Astrocyte of the spinal cord (primary cell): ENCODE measurements at regions not wholly inside any gene's neighbourhood (a gene's known extent, or its start where the extent isn't known, plus 50 kb on each side); places are given as distances from the start of the nearest gene placed in this dataset.

Experiments used
- DNase-seq: peaks from one replicate; pipeline ENCODE4 v3.0.0; 2011; ENCODE audit warnings: low read depth, low spot score
- H3K4me3 ChIP-seq: 2 replicates; pipeline ENCODE4 v1.5.1; 2011; ENCODE audit warnings: low read depth, mild to moderate bottlenecking, low read length, moderate library complexity
- in situ Hi-C: cut with HindIII; loops from 2 replicates; pipeline ENCODE4 v1.10.0; 2017; ENCODE audit warnings: low sequenced_read_pairs
- TF ChIP-seq, protein P1 (sequence below): IDR thresholded peaks from 2 replicates; pipeline ENCODE4 v1.5.1; 2012; ENCODE audit warnings: low read depth, mild to moderate bottlenecking, low read length, inconsistent platforms

DNA sequence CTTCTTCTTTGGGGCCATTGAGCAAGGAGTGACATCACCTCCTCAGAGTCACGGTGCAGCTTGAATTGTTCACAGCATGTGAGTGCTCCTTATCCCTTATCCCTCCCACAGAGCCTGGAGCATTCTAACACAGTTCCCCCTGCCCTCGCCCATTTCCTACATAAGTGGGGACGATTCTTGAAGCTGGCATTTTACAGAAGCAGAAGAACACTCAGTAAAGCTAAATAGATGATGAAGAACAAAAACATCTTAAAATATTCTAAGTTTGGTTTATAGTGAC, 135.8 kb upstream of the APCDD1 start:
- in situ Hi-C loops = no loop called here
- DNase-seq = no peak
- H3K4me3 ChIP-seq = no peak overlapping the region
- TF ChIP-seq, protein P1, sequence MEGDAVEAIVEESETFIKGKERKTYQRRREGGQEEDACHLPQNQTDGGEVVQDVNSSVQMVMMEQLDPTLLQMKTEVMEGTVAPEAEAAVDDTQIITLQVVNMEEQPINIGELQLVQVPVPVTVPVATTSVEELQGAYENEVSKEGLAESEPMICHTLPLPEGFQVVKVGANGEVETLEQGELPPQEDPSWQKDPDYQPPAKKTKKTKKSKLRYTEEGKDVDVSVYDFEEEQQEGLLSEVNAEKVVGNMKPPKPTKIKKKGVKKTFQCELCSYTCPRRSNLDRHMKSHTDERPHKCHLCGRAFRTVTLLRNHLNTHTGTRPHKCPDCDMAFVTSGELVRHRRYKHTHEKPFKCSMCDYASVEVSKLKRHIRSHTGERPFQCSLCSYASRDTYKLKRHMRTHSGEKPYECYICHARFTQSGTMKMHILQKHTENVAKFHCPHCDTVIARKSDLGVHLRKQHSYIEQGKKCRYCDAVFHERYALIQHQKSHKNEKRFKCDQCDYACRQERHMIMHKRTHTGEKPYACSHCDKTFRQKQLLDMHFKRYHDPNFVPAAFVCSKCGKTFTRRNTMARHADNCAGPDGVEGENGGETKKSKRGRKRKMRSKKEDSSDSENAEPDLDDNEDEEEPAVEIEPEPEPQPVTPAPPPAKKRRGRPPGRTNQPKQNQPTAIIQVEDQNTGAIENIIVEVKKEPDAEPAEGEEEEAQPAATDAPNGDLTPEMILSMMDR = no peak

GRCh38 chr18:10319026-10319425, 135.4 kb upstream of the APCDD1 start:
- in situ Hi-C loops = no loop called here
- H3K4me3 ChIP-seq = no peak overlapping the region
- TF ChIP-seq, protein P1 = no peak
- no peak for DNase-seq

DNA sequence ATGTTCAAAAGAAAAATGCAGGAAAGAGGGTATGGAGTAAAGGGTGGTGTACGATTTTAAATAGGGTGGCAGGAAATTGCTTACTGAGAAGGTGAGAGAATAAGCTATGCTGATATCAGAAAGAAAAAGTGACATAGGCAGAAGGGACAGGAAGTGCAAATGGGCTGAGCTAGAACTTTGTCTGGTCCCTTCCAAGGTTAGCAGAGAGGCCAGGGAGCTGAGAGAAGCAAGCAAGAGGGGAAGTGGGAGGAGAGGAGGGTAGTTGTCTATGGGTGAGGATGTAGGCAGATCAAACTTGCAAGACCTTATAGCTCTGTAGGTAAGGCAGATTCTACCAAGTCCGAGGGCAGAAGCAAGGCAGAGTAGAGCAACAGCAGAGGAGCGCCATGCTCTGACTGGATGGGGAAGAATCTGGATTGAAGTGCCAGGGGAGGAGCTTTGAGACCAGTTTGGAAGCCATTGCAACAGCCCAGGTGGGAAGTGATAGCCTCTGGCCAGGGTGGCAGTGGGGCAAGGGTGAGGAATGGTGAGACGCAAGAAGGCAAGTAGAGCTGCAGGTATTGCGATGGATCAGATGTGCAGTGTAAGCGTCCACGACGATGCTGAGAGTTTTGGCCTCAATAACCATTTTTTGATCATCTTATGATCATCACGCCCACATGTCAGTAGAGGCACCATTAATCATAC, 134.4 kb upstream of the APCDD1 start:
- in situ Hi-C loops = no loop called here
- TF ChIP-seq, protein P1 = no peak
- no peak for DNase-seq

GRCh38 chr18:10320791-10321190, 133.6 kb upstream of the APCDD1 start:
- no peak overlapping the region for H3K4me3 ChIP-seq
- in situ Hi-C loops = no loop called here
- TF ChIP-seq, protein P1 = no peak
- peak; percentile 22 for DNase-seq

More for the DNA sequence above, 134.4 kb upstream of the APCDD1 start:
- no peak overlapping the region for H3K4me3 ChIP-seq

GRCh38 chr18:10321576-10321975, 132.9 kb upstream of the APCDD1 start:
- in situ Hi-C loops = no loop called here
- TF ChIP-seq, protein P1 = no peak

DNA sequence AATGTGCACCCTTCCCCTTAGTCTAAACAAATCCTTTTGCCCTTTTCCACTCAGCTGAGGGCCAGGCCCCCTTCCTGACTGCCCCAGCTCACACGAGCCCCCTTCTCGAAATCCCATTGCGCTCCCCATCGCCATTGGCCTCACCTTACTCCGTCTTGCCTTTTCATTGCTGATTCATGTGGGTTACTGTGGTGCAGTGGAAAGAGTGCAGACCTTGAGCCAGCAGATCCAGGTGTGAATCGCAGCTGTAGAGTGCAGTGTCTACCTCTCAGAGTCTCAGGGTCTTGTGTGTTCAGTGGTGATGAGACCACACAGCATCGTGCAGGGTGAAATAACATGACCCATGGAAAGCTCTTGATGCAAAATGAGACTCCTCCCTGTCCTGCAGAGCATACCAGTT, 132.4 kb upstream of the APCDD1 start:
- TF ChIP-seq, protein P1 = no peak
- in situ Hi-C loops = no loop called here
- no peak for DNase-seq
- H3K4me3 ChIP-seq = no peak overlapping the region

More at GRCh38 chr18:10321576-10321975, 132.9 kb upstream of the APCDD1 start:
- no peak overlapping the region for H3K4me3 ChIP-seq
- no peak for DNase-seq
